LNCaP clone FGC (cell line): ENCODE measurements at regions not wholly inside any gene's neighbourhood (a gene's known extent, or its start where the extent isn't known, plus 50 kb on each side); places are given as distances from the start of the nearest gene placed in this dataset.

Experiments used
- DNase-seq: peaks from one replicate; pipeline ENCODE4 v3.0.0-alpha.2; 2011; ENCODE audit warnings: low read depth
- H3K4me3 ChIP-seq: 2 replicates; pipeline ENCODE4 v1.5.1; 2011; ENCODE audit warnings: mild to moderate bottlenecking, low read depth, low read length, control low read depth
- TF ChIP-seq, protein P1 (sequence below): IDR thresholded peaks from 2 replicates; pipeline ENCODE4 v1.5.1; 2012; ENCODE audit warnings: mild to moderate bottlenecking; ENCODE audit not compliant: control insufficient read depth, insufficient read depth; ENCODE audit errors: extremely low read depth

DNA sequence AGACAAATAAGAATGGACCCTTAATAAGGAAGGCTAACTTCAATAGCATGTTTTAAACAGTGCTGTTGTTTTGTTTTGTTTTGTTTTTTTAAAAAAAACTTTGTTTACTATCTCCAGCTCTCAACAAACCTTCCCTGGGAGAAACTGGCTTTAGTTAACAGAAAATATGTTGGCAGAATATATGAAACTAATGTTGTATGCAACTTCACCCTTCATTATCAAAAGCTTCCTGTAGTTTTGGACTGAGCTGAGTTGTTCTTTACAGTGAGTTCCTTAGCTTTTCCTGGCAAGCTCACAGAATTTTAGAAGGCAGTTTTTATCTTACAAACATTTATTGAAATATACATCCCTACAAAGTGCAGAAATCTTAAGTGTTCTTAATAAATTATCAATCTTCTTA lies 2480.7 kb upstream of the PCDH20 start:
- TF ChIP-seq, protein P1, sequence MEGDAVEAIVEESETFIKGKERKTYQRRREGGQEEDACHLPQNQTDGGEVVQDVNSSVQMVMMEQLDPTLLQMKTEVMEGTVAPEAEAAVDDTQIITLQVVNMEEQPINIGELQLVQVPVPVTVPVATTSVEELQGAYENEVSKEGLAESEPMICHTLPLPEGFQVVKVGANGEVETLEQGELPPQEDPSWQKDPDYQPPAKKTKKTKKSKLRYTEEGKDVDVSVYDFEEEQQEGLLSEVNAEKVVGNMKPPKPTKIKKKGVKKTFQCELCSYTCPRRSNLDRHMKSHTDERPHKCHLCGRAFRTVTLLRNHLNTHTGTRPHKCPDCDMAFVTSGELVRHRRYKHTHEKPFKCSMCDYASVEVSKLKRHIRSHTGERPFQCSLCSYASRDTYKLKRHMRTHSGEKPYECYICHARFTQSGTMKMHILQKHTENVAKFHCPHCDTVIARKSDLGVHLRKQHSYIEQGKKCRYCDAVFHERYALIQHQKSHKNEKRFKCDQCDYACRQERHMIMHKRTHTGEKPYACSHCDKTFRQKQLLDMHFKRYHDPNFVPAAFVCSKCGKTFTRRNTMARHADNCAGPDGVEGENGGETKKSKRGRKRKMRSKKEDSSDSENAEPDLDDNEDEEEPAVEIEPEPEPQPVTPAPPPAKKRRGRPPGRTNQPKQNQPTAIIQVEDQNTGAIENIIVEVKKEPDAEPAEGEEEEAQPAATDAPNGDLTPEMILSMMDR: no peak
- no peak overlapping the region for H3K4me3 ChIP-seq
- DNase-seq: no peak

DNA sequence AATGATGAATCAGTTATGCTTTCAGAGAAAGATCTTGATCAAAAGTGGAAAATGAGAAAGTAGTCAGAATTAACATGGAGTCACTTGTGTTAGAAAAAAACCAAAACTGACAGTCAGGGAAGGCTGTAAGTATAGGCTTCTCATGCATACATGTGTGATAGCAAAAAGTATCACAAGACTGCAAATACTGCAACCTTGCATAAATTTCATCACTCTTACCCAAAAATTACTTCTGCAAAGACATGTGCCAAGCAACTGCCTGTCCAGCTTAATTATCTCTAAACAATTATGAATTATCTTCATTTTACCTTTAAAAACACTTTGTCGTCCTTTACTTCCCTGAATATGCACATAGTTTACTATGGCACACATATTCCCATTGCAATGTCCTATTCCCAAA lies 2466.4 kb upstream of the PCDH20 start:
- no peak for DNase-seq
- TF ChIP-seq, protein P1: no peak
- H3K4me3 ChIP-seq: no peak overlapping the region

DNA sequence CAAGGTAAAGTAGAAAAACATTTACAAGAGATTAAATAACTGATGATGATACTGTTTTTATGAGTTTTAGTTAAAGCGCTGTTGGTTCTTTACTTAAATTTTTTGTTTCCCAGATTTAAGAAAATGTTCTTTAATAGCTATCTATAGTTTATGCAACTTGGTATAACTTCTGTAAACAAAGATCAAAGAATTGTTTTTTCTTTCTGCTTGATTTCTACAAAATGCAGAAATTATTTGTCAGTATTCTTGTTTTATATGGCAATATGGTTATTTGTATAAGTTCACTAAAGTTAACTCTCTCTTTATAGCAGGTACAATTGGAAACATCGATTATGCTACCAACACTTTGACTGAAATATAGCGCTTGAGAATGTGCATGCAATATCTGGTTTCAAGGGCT lies 2465.1 kb upstream of the PCDH20 start:
- DNase-seq: no peak
- TF ChIP-seq, protein P1: no peak
- H3K4me3 ChIP-seq: no peak overlapping the region

DNA sequence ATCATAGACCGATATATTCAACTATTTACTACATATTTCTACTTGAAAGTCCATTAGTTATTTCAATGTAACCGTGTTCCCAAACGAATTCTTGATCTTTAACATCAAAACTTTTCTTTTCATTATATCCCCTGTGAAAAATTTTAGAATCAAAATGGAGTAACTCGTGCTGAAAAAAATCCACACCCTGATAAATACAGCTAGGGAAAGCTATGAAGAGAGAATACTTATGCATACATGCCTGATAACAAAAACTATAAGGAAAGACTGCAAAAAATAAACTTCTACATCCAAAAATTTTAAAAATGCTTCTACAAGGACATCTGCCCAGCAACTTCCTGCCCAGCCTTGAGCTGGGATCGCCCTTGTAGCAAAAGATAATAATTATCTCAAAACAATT lies 2458.3 kb upstream of the PCDH20 start:
- no peak overlapping the region for H3K4me3 ChIP-seq
- TF ChIP-seq, protein P1: no peak

DNA sequence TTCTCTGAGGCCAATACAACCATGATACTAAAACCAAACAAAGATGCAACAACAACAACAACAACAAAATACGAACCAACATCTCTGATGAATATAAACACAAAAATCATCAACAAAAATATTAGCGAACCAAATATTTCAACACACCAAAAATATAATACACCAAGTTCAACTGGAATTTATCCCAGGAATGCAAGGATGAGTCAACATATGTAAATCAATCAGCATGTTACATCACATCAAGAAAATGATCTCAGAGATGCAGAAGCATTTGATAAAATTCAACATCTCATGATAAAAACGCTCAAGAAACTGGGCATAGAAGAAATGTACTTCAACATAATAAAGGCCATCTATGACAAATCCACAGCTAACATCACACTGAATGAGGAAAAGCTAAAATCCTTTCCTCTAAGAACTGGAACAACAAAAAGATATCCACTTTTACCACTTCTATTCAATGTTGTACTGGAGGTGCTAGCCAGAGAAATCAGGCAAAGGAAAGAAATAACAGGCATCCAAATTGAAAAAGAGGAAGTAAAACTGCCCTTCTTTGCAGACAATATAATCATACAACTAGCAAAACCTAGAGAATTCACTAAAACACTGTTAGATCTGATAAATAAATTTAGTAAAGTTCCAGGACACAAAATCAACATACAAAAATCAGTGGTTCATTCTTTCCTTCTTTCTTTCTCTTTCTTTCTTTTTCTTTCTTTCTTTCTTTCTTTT lies 2448.7 kb upstream of the PCDH20 start:
- DNase-seq: no peak
- TF ChIP-seq, protein P1: no peak
- no peak overlapping the region for H3K4me3 ChIP-seq

More for the DNA sequence above, 2458.3 kb upstream of the PCDH20 start:
- no peak for DNase-seq

DNA sequence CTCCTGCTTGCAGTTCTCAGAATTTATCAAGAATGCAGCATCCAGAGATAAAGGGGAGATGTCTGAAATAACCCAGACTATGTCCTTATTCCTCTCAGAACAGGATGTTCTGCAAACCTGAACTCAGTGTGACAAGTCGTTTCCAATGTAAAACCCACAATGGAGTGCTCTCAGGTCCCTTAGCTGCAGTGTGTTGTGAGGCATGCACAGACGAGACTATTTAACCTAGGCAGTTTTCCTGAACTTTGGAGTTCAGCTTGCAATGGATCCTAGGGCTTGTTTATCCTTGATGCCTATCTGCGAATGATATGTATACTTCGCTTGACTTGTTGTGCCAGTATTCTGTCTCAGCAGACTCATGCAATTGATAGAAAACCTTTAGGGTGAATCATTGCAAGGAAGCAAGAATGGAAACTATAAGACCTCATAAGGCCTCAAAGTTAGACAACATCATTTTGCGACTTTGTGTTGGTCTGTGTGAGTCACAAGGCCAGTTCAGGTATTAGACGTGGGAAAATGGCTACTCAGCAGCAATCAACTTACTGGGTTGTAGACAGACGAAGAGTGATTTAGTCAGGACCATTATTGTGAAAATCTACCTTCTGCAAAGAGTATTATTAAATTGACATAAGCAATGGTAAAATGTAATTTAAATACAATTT lies 2439.9 kb upstream of the PCDH20 start:
- DNase-seq: peak; percentile 10

More for the DNA sequence above, 2439.9 kb upstream of the PCDH20 start:
- H3K4me3 ChIP-seq: no peak overlapping the region
- TF ChIP-seq, protein P1: no peak
